Tibial artery (tissue), 4 donors: ENCODE measurements at regions not wholly inside any gene's neighbourhood (a gene's known extent, or its start where the extent isn't known, plus 50 kb on each side); places are given as distances from the start of the nearest gene placed in this dataset.

Experiments used
- DNase-seq, 2 donors: peaks; one replicate each; pipeline ENCODE4 v3.0.0-alpha.2; 2019
- H3K27ac ChIP-seq, 2 donors: fragments of 200-600 bp; sonication (generic) in 1 of 2; 1 replicate in 1 of 2; 2 replicates in 1 of 2; pipeline ENCODE4 v1.5.1; 2018 to 2019; ENCODE audit warnings: mild to moderate bottlenecking in 1 of 2
- H3K27me3 ChIP-seq, 2 donors: fragments of 200-600 bp; sonication (generic) in 1 of 2; one replicate each; pipeline versions ENCODE4 v1.5.1 to v1.6.0; 2016 to 2019
- H3K36me3 ChIP-seq, 3 donors: fragments of 200-600 bp; sonication (generic) in 2 of 3; one replicate each; pipeline ENCODE4 v1.5.1; 2016 to 2019; ENCODE audit warnings: mild to moderate bottlenecking in 2 of 3
- H3K4me1 ChIP-seq, 4 donors: fragments of 200-600 bp; sonication (generic) in 2 of 4; 1 replicate in 3 of 4; 2 replicates in 1 of 4; pipeline ENCODE4 v1.5.1; 2016 to 2019
- H3K4me3 ChIP-seq, 2 donors: fragments of 200-600 bp; sonication (generic) in 1 of 2; 1 replicate in 1 of 2; 2 replicates in 1 of 2; pipeline ENCODE4 v1.5.1; 2018 to 2019; ENCODE audit warnings: mild to moderate bottlenecking in 2 of 2
- H3K9me3 ChIP-seq, 3 donors: fragments of 200-600 bp; sonication (generic) in 1 of 3; one replicate each; pipeline ENCODE4 v1.5.1; 2016 to 2019
- intact Hi-C: fragments of 100-400 bp; cut with DNase I; formaldehyde crosslinking; loops from one replicate; pipeline ENCODE4 v1.15.0; 2023; ENCODE audit warnings: low total_unique reads
- TF ChIP-seq, protein P1 (sequence below), 2 experiments: fragments of 200-600 bp in 1 of 2; fragments of 450-650 bp in 1 of 2; IDR thresholded peaks; one replicate each; pipeline ENCODE4 v1.5.1; 2017 to 2019; ENCODE audit warnings: antibody characterized with exemption in 2 of 2, mild to moderate bottlenecking in 1 of 2, moderate library complexity in 1 of 2

DNA sequence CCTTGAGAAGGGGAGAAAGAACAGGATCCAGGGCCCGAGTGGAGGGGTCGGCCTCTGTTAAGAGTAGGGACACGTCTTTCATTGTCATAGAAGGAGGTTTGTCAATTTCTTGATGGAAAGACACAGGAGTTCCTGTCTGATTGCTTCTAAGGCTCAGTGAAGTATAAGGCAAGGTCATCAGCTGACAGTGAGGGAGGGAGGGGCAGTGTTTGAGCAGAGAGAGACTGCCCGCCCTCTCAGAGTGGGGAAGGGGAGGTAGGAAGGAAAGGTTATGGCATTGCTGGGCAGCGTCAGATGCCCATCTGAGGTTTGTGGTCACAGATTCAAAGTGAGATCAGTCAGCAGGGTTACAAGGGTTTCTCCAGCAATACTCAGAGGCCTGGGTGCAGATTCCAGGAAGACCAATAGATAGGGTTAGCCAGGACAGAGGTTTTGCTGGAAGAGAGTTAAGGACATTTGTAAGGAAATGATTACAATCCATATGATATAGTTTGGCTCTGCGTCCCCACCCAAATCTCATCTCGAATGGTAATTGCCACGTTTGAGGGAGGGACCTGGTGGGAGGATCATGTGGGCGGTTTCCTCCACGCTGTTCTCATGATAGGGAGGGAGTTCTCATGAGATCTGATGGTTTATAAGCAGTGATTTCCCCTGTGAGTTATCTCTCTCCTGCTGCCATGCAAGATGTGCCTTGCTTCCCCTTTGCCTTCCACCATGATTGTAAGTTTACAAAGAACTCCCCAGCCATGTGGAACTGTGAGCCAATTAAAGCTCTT is 127.2 kb upstream of the GJB5 start:
- Histone ChIP-seq H3K27me3 (peaks cover 0 to 14% of the 10 kb centered on the region in 2 donors), H3K36me3 (no peaks in the 10 kb centered on the region), H3K4me3 (no peak overlapping the region), H3K9me3 (no peaks in the 10 kb centered on the region), H3K4me1 (no peaks in the 10 kb centered on the region), H3K27ac (no peak overlapping the region)
- TF ChIP-seq, protein P1, sequence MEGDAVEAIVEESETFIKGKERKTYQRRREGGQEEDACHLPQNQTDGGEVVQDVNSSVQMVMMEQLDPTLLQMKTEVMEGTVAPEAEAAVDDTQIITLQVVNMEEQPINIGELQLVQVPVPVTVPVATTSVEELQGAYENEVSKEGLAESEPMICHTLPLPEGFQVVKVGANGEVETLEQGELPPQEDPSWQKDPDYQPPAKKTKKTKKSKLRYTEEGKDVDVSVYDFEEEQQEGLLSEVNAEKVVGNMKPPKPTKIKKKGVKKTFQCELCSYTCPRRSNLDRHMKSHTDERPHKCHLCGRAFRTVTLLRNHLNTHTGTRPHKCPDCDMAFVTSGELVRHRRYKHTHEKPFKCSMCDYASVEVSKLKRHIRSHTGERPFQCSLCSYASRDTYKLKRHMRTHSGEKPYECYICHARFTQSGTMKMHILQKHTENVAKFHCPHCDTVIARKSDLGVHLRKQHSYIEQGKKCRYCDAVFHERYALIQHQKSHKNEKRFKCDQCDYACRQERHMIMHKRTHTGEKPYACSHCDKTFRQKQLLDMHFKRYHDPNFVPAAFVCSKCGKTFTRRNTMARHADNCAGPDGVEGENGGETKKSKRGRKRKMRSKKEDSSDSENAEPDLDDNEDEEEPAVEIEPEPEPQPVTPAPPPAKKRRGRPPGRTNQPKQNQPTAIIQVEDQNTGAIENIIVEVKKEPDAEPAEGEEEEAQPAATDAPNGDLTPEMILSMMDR (IDR thresholded peaks at IDR 0.05) = no peak
- intact Hi-C loops = no loop called here
- DNase-seq = no peak

GRCh38 chr1:34631126-34631525 is 123.7 kb upstream of the GJB5 start:
- intact Hi-C loops = no loop called here
- Histone ChIP-seq H3K27ac (no peak overlapping the region), H3K4me1 (no peaks in the 10 kb centered on the region), H3K27me3 (no peaks in the 10 kb centered on the region), H3K9me3 (no peaks in the 10 kb centered on the region), H3K4me3 (no peak overlapping the region), H3K36me3 (no peaks in the 10 kb centered on the region)
- no peak for DNase-seq
- TF ChIP-seq, protein P1 (IDR thresholded peaks at IDR 0.05) = no peak

- H3K4me1 ChIP-seq = no peaks in the 10 kb centered on the region
- no peak overlapping the region for H3K27ac ChIP-seq
- TF ChIP-seq, protein P1 (IDR thresholded peaks at IDR 0.05) = no peak
- no peaks in the 10 kb centered on the region for H3K36me3 ChIP-seq
- intact Hi-C loops = no loop called here
- no peak overlapping the region for H3K4me3 ChIP-seq
- H3K9me3 ChIP-seq = no peaks in the 10 kb centered on the region
- DNase-seq = no peak
- no peaks in the 10 kb centered on the region for H3K27me3 ChIP-seq
Measured at GRCh38 chr1:34639701-34640100, 115.1 kb upstream of the GJB5 start.

- H3K9me3 ChIP-seq = no peaks in the 10 kb centered on the region
- TF ChIP-seq, protein P1 (IDR thresholded peaks at IDR 0.05) = no peak
- H3K27me3 ChIP-seq = no peaks in the 10 kb centered on the region
- no peak overlapping the region for H3K27ac ChIP-seq
- no peaks in the 10 kb centered on the region for H3K4me1 ChIP-seq
- H3K36me3 ChIP-seq = no peaks in the 10 kb centered on the region
- no peak for DNase-seq
- no peak overlapping the region for H3K4me3 ChIP-seq
- intact Hi-C loops = no loop called here
Measured at GRCh38 chr1:34640654-34641401, 114.0 kb upstream of the GJB5 start.

DNA sequence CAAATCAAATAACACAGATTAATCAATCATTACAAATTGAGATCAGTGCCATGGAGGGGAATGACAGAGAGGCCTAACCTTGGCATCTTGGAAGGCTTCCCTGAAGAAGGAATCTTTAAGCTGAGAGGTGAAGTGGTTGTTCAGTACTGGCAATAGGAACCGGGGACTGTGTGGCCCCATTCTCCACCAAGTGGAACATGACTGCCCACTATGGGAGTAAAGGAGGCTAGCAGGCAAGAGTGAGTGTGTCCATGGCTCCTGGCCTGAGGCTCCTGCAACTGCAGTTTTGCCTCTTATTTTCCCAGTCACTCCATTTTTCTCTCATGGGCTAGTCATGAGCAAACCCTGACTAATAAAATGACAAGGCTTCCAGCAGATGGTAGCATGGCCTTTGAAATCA is 112.2 kb upstream of the GJB5 start:
- no peak for DNase-seq
- intact Hi-C loops = no loop called here

More for the DNA sequence above, 112.2 kb upstream of the GJB5 start:
- Histone ChIP-seq H3K4me3 (no peak overlapping the region), H3K9me3 (no peaks in the 10 kb centered on the region), H3K4me1 (no peaks in the 10 kb centered on the region), H3K27ac (no peak overlapping the region), H3K27me3 (peaks cover 0 to 8% of the 10 kb centered on the region in 2 donors), H3K36me3 (no peaks in the 10 kb centered on the region)
- TF ChIP-seq, protein P1 (IDR thresholded peaks at IDR 0.05) = no peak
